MM.1S (cell line): ENCODE measurements at regions not wholly inside any gene's neighbourhood (a gene's known extent, or its start where the extent isn't known, plus 50 kb on each side); places are given as distances from the start of the nearest gene placed in this dataset.

Experiments
- DNase-seq: peaks from one replicate; pipeline ENCODE4 v3.0.0-alpha.2; 2015
- H2AFZ ChIP-seq: fragments of 300-600 bp; sonication (generic); 2 replicates; pipeline ENCODE4 v1.6.0; 2016; ENCODE audit warnings: antibody characterized with exemption, low read length
- H3F3A ChIP-seq: fragments of 300-600 bp; sonication (generic); 2 replicates; pipeline ENCODE4 v1.6.1; 2016; ENCODE audit warnings: mild to moderate bottlenecking, antibody characterized with exemption, low read length, moderate library complexity, mixed read lengths; ENCODE audit not compliant: insufficient read depth
- H3K27ac ChIP-seq: fragments of 300-600 bp; sonication (generic); 2 replicates; pipeline ENCODE4 v1.5.1; 2016; ENCODE audit warnings: mild to moderate bottlenecking, low read length
- H3K27me3 ChIP-seq: fragments of 300-600 bp; sonication (generic); replicated peaks from 2 replicates; pipeline ENCODE4 v1.6.0; 2016; ENCODE audit warnings: low read length; ENCODE audit not compliant: insufficient read depth
- H3K36me3 ChIP-seq: fragments of 300-600 bp; sonication (generic); replicated peaks from 2 replicates; pipeline ENCODE4 v1.6.1; 2016; ENCODE audit warnings: mild to moderate bottlenecking, low read length, mixed read lengths; ENCODE audit not compliant: insufficient read depth
- H3K4me1 ChIP-seq: fragments of 300-600 bp; sonication (generic); 2 replicates; pipeline ENCODE4 v1.6.1; 2016; ENCODE audit warnings: low read length, mixed read lengths
- H3K4me2 ChIP-seq: fragments of 300-600 bp; sonication (generic); 2 replicates; pipeline ENCODE4 v1.6.0; 2016; ENCODE audit warnings: low read depth, low read length
- H3K4me3 ChIP-seq: fragments of 300-600 bp; sonication (generic); 2 replicates; pipeline ENCODE4 v1.5.1; 2016; ENCODE audit warnings: low read length, mixed read lengths
- H3K79me2 ChIP-seq: fragments of 300-600 bp; sonication (generic); 2 replicates; pipeline ENCODE4 v1.6.1; 2016; ENCODE audit warnings: mixed run types, low read length, mixed read lengths
- H3K9ac ChIP-seq: fragments of 300-600 bp; sonication (generic); 2 replicates; pipeline ENCODE4 v1.6.1; 2016; ENCODE audit warnings: low read length, mixed read lengths
- H3K9me2 ChIP-seq: fragments of 300-600 bp; sonication (generic); replicated peaks from 2 replicates; pipeline ENCODE4 v1.6.1; 2016; ENCODE audit warnings: mild to moderate bottlenecking, low read length, mixed read lengths; ENCODE audit not compliant: insufficient read depth
- H3K9me3 ChIP-seq: fragments of 300-600 bp; sonication (generic); replicated peaks from 2 replicates; pipeline ENCODE4 v1.6.1; 2016; ENCODE audit warnings: mild to moderate bottlenecking, low read length, mixed read lengths; ENCODE audit not compliant: insufficient read depth
- H4K20me1 ChIP-seq: fragments of 300-600 bp; sonication (generic); 2 replicates; pipeline ENCODE4 v1.6.1; 2016; ENCODE audit warnings: mild to moderate bottlenecking, low read length, moderate library complexity, mixed read lengths; ENCODE audit not compliant: insufficient read depth
- EZH2 ChIP-seq: fragments of 300-600 bp; sonication (generic); optimal IDR thresholded peaks from 2 replicates; pipeline ENCODE3; 2017; ENCODE audit warnings: low read depth, mild to moderate bottlenecking, antibody characterized with exemption, low read length, mixed read lengths
- EZH2phosphoT487 ChIP-seq: fragments of 300-600 bp; sonication (generic); IDR thresholded peaks from 2 replicates; pipeline ENCODE4 v1.6.1; 2018; ENCODE audit warnings: antibody characterized with exemption, low read length
- TF ChIP-seq, protein P1 (sequence below): fragments of 300-600 bp; sonication (generic); IDR thresholded peaks from 2 replicates; pipeline ENCODE4 v1.5.1; 2016; ENCODE audit warnings: antibody characterized with exemption, low read length, mixed read lengths

DNA sequence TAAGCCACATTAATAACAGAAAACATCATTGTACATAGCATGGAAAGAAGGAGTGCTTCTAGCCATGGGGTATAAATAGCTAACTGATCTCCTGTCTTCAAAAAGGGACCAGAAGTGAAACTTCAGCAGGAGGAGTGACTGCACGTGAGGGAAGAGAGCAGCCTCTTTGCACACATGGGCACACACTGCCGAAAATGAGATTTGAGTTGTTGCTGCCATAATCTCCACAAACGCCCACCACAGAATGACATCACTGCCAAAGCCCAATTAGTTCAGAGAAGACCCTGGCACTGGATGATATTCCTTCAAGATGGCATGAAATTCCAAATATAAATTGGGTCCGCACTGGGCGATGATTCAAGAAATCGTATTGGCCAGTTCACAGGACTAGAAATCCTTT, 238.9 kb upstream of the NR4A3 start:
- H2AFZ ChIP-seq: no peak overlapping the region
- no peaks in the 10 kb centered on the region for H3K79me2 ChIP-seq
- H3K9me3 ChIP-seq: no peaks in the 10 kb centered on the region
- H3F3A ChIP-seq: no peaks in the 10 kb centered on the region
- DNase-seq: no peak
- TF ChIP-seq EZH2phosphoT487 (no peak), EZH2 (no peak)
- TF ChIP-seq, protein P1, sequence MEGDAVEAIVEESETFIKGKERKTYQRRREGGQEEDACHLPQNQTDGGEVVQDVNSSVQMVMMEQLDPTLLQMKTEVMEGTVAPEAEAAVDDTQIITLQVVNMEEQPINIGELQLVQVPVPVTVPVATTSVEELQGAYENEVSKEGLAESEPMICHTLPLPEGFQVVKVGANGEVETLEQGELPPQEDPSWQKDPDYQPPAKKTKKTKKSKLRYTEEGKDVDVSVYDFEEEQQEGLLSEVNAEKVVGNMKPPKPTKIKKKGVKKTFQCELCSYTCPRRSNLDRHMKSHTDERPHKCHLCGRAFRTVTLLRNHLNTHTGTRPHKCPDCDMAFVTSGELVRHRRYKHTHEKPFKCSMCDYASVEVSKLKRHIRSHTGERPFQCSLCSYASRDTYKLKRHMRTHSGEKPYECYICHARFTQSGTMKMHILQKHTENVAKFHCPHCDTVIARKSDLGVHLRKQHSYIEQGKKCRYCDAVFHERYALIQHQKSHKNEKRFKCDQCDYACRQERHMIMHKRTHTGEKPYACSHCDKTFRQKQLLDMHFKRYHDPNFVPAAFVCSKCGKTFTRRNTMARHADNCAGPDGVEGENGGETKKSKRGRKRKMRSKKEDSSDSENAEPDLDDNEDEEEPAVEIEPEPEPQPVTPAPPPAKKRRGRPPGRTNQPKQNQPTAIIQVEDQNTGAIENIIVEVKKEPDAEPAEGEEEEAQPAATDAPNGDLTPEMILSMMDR: no peak
- no peak overlapping the region for H3K27ac ChIP-seq
- no peaks in the 10 kb centered on the region for H4K20me1 ChIP-seq
- no peak overlapping the region for H3K4me3 ChIP-seq
- no peaks in the 10 kb centered on the region for H3K36me3 ChIP-seq
- no peaks in the 10 kb centered on the region for H3K9me2 ChIP-seq
- no peaks in the 10 kb centered on the region; the same call in 1 of the 2 replicates for H3K4me1 ChIP-seq
- H3K4me2 ChIP-seq: no peak overlapping the region
- H3K9ac ChIP-seq: no peak overlapping the region
- H3K27me3 ChIP-seq: no peaks in the 10 kb centered on the region

DNA sequence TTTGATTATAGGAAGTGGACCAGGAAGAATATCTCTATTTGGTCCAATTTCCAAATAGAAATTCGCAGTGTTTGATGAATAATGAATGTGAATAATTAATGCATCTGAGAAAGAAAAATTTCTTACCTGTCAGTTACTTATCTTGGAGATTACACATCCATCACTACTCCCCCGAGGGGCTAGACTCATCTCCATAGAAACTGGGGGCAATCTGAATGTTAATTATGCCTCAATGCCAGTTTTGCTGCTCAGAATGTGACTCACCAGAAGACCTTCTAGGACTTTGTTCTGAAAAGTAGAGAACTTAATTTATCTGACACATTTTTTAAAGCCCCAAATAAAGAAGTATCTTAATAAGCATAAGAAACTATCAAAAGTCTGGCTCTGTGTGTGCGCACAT, 233.4 kb upstream of the NR4A3 start:
- H3K4me2 ChIP-seq: no peak overlapping the region
- no peaks in the 10 kb centered on the region for H3K4me1 ChIP-seq
- H3K36me3 ChIP-seq: no peaks in the 10 kb centered on the region
- DNase-seq: no peak
- no peaks in the 10 kb centered on the region for H3K27me3 ChIP-seq
- H2AFZ ChIP-seq: no peak overlapping the region
- no peak overlapping the region for H3K9ac ChIP-seq
- H3K4me3 ChIP-seq: no peak overlapping the region
- no peaks in the 10 kb centered on the region for H3K9me3 ChIP-seq
- TF ChIP-seq, protein P1: no peak
- TF ChIP-seq EZH2 (no peak), EZH2phosphoT487 (no peak)
- H4K20me1 ChIP-seq: no peaks in the 10 kb centered on the region
- no peaks in the 10 kb centered on the region for H3K9me2 ChIP-seq
- H3F3A ChIP-seq: no peaks in the 10 kb centered on the region
- no peaks in the 10 kb centered on the region for H3K79me2 ChIP-seq
- no peak overlapping the region for H3K27ac ChIP-seq

DNA sequence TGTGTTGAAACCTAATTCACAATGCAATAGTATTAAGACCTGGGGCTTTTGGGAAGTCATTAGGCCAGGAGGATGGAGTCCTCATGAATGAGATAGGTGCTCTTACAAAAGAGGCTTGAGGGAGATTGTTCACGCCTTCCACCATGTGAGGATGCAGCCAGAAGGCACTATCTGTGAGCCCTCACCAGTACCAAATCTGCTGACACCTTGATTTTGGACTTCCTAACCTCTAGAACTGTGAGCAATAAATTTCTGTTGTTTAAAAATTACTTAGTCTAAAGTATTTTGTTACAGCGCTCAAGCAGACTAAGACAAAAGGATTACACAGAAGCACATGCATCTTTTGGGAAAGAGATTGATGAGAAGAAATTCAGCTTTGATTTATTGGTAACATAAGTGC, 232.9 kb upstream of the NR4A3 start:
- no peak overlapping the region for H3K4me3 ChIP-seq
- H4K20me1 ChIP-seq: no peaks in the 10 kb centered on the region
- H3K9me2 ChIP-seq: no peaks in the 10 kb centered on the region
- no peaks in the 10 kb centered on the region for H3F3A ChIP-seq
- no peak overlapping the region for H3K9ac ChIP-seq
- no peaks in the 10 kb centered on the region for H3K36me3 ChIP-seq
- TF ChIP-seq EZH2phosphoT487 (no peak), EZH2 (no peak)
- TF ChIP-seq, protein P1: no peak
- no peaks in the 10 kb centered on the region for H3K4me1 ChIP-seq
- no peak overlapping the region for H2AFZ ChIP-seq
- no peak overlapping the region for H3K27ac ChIP-seq
- DNase-seq: no peak
- H3K79me2 ChIP-seq: no peaks in the 10 kb centered on the region
- H3K9me3 ChIP-seq: no peaks in the 10 kb centered on the region
- no peak overlapping the region for H3K4me2 ChIP-seq
- H3K27me3 ChIP-seq: no peaks in the 10 kb centered on the region

DNA sequence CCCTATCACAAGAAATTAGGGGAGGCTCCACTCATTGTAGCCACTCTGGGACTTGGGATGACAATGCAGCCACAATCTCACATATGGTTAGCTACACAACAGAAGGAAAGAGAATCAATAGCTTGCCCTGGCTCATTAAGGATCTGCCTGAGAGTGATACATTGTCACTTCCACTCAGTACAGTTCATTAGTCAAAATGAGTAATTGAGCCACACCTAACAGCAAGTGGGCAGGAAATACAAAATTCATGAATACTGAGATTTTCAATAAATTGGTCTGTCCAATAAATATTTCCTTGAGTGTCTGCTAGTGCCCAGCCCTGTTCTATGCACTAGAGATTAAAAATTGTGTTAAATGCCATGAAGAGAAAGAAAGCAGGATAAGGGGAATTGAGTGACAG, 231.3 kb upstream of the NR4A3 start:
- H3K4me3 ChIP-seq: no peak overlapping the region
- H3K27ac ChIP-seq: no peak overlapping the region

More for the DNA sequence above, 231.3 kb upstream of the NR4A3 start:
- TF ChIP-seq EZH2phosphoT487: no peak
- TF ChIP-seq, protein P1: no peak
- TF ChIP-seq EZH2: no peak
- Histone ChIP-seq H3K4me1 (no peaks in the 10 kb centered on the region), H3K9ac (no peak overlapping the region), H3K9me2 (no peaks in the 10 kb centered on the region), H3K79me2 (no peaks in the 10 kb centered on the region), H3F3A (no peaks in the 10 kb centered on the region), H4K20me1 (no peaks in the 10 kb centered on the region), H3K9me3 (no peaks in the 10 kb centered on the region), H3K36me3 (no peaks in the 10 kb centered on the region), H3K27me3 (no peaks in the 10 kb centered on the region), H3K4me2 (no peak overlapping the region), H2AFZ (no peak overlapping the region)
- DNase-seq: no peak
